ENCODE measurements at regions not wholly inside any gene's neighbourhood (a gene's known extent, or its start where the extent isn't known, plus 50 kb on each side); places are given as distances from the start of the nearest gene placed in this dataset.

DNA sequence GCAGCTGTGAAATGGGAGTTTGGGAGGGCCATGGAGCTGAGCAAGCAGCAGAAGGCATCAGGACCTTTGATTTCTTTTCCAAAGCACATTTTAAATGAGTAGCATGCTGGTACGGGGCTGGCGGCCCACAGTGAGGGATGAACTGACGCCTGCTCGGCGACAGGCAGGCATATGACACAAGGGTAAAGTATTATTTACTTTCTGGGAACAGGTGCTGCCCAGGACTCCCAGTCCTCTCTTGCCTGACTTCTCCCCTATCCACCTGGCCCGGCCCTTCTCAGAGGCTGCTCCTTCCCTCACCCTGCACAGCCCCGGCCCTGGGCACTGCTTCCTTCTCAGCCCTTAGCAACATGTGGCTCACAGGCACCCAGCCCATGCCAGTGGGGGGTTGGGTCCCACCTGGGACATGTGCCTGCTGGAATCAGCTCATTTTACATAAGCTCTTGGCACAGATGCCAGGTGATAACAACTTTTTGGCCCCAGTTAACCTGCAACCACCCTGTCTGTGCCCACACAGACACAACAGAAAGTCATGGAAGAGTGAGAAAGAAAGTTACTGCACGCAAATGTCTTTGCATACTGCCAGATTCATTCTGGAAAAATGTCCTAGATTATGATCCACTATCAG, 112.3 kb upstream of the GADD45A start (continued):
- TF ChIP-seq, protein P1, sequence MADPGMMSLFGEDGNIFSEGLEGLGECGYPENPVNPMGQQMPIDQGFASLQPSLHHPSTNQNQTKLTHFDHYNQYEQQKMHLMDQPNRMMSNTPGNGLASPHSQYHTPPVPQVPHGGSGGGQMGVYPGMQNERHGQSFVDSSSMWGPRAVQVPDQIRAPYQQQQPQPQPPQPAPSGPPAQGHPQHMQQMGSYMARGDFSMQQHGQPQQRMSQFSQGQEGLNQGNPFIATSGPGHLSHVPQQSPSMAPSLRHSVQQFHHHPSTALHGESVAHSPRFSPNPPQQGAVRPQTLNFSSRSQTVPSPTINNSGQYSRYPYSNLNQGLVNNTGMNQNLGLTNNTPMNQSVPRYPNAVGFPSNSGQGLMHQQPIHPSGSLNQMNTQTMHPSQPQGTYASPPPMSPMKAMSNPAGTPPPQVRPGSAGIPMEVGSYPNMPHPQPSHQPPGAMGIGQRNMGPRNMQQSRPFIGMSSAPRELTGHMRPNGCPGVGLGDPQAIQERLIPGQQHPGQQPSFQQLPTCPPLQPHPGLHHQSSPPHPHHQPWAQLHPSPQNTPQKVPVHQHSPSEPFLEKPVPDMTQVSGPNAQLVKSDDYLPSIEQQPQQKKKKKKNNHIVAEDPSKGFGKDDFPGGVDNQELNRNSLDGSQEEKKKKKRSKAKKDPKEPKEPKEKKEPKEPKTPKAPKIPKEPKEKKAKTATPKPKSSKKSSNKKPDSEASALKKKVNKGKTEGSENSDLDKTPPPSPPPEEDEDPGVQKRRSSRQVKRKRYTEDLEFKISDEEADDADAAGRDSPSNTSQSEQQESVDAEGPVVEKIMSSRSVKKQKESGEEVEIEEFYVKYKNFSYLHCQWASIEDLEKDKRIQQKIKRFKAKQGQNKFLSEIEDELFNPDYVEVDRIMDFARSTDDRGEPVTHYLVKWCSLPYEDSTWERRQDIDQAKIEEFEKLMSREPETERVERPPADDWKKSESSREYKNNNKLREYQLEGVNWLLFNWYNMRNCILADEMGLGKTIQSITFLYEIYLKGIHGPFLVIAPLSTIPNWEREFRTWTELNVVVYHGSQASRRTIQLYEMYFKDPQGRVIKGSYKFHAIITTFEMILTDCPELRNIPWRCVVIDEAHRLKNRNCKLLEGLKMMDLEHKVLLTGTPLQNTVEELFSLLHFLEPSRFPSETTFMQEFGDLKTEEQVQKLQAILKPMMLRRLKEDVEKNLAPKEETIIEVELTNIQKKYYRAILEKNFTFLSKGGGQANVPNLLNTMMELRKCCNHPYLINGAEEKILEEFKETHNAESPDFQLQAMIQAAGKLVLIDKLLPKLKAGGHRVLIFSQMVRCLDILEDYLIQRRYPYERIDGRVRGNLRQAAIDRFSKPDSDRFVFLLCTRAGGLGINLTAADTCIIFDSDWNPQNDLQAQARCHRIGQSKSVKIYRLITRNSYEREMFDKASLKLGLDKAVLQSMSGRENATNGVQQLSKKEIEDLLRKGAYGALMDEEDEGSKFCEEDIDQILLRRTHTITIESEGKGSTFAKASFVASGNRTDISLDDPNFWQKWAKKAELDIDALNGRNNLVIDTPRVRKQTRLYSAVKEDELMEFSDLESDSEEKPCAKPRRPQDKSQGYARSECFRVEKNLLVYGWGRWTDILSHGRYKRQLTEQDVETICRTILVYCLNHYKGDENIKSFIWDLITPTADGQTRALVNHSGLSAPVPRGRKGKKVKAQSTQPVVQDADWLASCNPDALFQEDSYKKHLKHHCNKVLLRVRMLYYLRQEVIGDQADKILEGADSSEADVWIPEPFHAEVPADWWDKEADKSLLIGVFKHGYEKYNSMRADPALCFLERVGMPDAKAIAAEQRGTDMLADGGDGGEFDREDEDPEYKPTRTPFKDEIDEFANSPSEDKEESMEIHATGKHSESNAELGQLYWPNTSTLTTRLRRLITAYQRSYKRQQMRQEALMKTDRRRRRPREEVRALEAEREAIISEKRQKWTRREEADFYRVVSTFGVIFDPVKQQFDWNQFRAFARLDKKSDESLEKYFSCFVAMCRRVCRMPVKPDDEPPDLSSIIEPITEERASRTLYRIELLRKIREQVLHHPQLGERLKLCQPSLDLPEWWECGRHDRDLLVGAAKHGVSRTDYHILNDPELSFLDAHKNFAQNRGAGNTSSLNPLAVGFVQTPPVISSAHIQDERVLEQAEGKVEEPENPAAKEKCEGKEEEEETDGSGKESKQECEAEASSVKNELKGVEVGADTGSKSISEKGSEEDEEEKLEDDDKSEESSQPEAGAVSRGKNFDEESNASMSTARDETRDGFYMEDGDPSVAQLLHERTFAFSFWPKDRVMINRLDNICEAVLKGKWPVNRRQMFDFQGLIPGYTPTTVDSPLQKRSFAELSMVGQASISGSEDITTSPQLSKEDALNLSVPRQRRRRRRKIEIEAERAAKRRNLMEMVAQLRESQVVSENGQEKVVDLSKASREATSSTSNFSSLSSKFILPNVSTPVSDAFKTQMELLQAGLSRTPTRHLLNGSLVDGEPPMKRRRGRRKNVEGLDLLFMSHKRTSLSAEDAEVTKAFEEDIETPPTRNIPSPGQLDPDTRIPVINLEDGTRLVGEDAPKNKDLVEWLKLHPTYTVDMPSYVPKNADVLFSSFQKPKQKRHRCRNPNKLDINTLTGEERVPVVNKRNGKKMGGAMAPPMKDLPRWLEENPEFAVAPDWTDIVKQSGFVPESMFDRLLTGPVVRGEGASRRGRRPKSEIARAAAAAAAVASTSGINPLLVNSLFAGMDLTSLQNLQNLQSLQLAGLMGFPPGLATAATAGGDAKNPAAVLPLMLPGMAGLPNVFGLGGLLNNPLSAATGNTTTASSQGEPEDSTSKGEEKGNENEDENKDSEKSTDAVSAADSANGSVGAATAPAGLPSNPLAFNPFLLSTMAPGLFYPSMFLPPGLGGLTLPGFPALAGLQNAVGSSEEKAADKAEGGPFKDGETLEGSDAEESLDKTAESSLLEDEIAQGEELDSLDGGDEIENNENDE (IDR thresholded peaks at IDR 0.05; ENCODE audit: insufficient replicate concordance, low read length): no peak
- no peak for TF ChIP-seq CTBP2 (IDR thresholded peaks at IDR 0.05; ENCODE audit: borderline replicate concordance, insufficient read depth, insufficient read length, low read length)
- TF ChIP-seq, protein P2, sequence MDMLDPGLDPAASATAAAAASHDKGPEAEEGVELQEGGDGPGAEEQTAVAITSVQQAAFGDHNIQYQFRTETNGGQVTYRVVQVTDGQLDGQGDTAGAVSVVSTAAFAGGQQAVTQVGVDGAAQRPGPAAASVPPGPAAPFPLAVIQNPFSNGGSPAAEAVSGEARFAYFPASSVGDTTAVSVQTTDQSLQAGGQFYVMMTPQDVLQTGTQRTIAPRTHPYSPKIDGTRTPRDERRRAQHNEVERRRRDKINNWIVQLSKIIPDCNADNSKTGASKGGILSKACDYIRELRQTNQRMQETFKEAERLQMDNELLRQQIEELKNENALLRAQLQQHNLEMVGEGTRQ (IDR thresholded peaks at IDR 0.05; ENCODE audit: low read length): no peak
- TF ChIP-seq, protein P3, sequence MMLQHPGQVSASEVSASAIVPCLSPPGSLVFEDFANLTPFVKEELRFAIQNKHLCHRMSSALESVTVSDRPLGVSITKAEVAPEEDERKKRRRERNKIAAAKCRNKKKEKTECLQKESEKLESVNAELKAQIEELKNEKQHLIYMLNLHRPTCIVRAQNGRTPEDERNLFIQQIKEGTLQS (IDR thresholded peaks at IDR 0.05; ENCODE audit: insufficient read depth, low read depth, low read length): no peak
- no peak for TF ChIP-seq EZH2 (IDR thresholded peaks at IDR 0.05; ENCODE audit: low read depth, low read length, severe bottlenecking)
- no peak for TF ChIP-seq RNF2 (IDR thresholded peaks at IDR 0.05; ENCODE audit: borderline replicate concordance, low read depth, low read length, missing control alignments, poor library complexity, severe bottlenecking)
- no peak for TF ChIP-seq SAP30 (IDR thresholded peaks at IDR 0.05; ENCODE audit: insufficient read depth, insufficient replicate concordance, low read length)
- no peak for TF ChIP-seq ASH2L (IDR thresholded peaks at IDR 0.05; ENCODE audit: low read length)

Data from H1 (cell line).